ENCODE measurements at regions not wholly inside any gene's neighbourhood (a gene's known extent, or its start where the extent isn't known, plus 50 kb on each side); places are given as distances from the start of the nearest gene placed in this dataset.

DNA sequence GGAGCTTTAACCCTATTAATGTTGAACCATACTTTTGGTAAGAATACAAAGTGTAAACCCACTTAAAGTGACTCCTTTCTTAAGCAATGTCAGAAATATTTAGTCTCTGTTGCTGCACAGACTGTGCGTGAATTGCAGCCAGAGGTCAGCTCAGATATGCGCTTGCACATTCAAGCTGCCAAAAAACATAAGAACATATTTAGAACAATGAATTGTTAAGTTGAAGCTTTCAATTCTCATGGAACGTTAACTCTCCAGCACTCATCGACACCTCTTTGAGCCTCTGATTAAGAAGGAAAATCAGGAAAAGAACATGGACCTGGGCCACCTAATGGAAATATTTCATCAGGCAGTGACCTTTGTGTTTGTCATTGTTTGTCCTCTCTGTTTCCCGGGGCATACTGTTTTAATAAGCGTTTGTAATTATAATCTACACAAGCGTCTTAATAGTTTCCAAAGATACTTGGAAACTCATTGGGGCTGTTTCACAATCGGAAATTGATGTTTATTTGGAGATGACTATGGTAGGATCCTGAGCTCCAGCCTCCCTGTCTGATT lies 193.0 kb upstream of the CELF2 start:
- DNase-seq (no peak), FAIRE-seq (no peak), ATAC-seq (peak in 2 of 4 donors; percentile 56 to 62)
- no peaks in the 10 kb centered on the region for H3K27me3 ChIP-seq
- intact Hi-C loops (cut with DNase I) = no loop called here
- H3K36me3 ChIP-seq = no peaks in the 10 kb centered on the region
- H3K4me1 ChIP-seq = no peaks in the 10 kb centered on the region
- no peak overlapping the region for H3K27ac ChIP-seq
- 56 to 62% methylated on average over 8 of the region's 8 CpGs for WGBS, 2 donors
- TF ChIP-seq, protein P1, sequence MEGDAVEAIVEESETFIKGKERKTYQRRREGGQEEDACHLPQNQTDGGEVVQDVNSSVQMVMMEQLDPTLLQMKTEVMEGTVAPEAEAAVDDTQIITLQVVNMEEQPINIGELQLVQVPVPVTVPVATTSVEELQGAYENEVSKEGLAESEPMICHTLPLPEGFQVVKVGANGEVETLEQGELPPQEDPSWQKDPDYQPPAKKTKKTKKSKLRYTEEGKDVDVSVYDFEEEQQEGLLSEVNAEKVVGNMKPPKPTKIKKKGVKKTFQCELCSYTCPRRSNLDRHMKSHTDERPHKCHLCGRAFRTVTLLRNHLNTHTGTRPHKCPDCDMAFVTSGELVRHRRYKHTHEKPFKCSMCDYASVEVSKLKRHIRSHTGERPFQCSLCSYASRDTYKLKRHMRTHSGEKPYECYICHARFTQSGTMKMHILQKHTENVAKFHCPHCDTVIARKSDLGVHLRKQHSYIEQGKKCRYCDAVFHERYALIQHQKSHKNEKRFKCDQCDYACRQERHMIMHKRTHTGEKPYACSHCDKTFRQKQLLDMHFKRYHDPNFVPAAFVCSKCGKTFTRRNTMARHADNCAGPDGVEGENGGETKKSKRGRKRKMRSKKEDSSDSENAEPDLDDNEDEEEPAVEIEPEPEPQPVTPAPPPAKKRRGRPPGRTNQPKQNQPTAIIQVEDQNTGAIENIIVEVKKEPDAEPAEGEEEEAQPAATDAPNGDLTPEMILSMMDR (IDR thresholded peaks at IDR 0.05) = no peak
- H3K9me3 ChIP-seq = no peaks in the 10 kb centered on the region
- H3K4me3 ChIP-seq = no peak overlapping the region

DNA sequence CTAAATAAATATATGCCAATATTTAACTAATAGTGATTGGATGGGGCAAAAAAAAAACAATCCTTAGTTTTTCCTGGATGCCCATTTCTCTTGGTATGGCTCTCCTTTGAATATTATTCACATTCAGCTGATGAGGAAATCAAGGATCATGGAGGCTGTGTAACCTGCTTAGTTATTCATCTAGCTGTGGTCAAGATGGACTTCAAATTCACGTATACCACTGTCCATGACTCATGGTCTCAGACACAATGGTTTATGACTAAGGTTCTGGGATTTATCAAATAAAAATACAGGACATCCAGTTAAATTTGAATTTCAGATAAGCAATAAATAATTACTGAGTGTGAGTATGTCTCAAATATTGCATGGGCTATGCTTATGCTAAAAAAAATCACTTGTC lies 191.5 kb upstream of the CELF2 start:
- FAIRE-seq (no peak), ATAC-seq (no peak), DNase-seq (no peak)
- no peaks in the 10 kb centered on the region for H3K36me3 ChIP-seq
- no peaks in the 10 kb centered on the region for H3K4me1 ChIP-seq
- H3K4me3 ChIP-seq = no peak overlapping the region
- intact Hi-C loops (cut with DNase I) = no loop called here
- no peaks in the 10 kb centered on the region for H3K27me3 ChIP-seq
- no peak overlapping the region for H3K27ac ChIP-seq
- 61 to 71% methylated on average over 1 of the region's 1 CpG for WGBS, 2 donors
- H3K9me3 ChIP-seq = no peaks in the 10 kb centered on the region
- TF ChIP-seq, protein P1 (IDR thresholded peaks at IDR 0.05) = no peak

DNA sequence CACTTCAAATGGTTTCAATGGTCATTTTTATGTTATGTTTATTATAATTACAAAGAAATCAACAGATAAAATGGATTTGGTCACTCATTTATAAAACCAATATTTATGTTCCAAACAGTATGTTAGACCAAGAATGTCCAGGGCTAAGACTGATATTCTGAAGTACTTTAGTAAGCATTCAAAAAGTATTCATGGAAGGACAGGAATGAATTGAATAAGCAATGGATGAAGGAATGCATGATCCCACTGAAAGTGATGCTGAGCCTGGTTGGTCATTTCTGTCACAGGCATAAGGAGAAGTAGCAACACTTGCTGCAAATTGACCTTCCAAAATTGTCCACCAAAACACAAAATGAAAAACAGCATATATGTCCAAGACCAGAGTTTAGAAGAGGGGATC lies 189.0 kb upstream of the CELF2 start:
- FAIRE-seq = no peak

DNA sequence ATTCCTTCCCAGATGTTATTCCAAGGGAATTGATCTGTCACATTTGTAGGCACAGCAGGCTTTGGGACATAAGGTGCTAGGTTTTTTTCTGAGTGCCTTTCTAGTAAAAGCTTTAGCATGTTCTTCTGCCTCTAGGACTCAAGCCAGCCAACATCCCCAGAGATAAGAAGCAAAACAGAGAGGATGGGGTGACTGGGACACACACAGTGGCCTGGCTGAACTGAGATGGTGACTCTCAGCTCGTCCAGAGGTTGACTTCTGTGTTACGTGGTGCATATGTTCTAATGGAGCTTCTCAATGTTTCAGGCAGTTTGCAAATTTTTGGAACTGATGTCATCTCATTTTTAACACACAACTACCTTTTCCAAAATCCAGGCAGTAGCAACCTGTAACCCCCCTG lies 188.1 kb upstream of the CELF2 start:
- FAIRE-seq = no peak
- Histone ChIP-seq H3K4me3 (no peak overlapping the region), H3K9me3 (no peaks in the 10 kb centered on the region), H3K36me3 (no peaks in the 10 kb centered on the region), H3K27me3 (no peaks in the 10 kb centered on the region), H3K27ac (no peak overlapping the region), H3K4me1 (no peaks in the 10 kb centered on the region)
- TF ChIP-seq, protein P1 (IDR thresholded peaks at IDR 0.05) = no peak
- WGBS, 2 donors = 37 to 68% methylated on average over 2 of the region's 2 CpGs
- no peak for ATAC-seq
- intact Hi-C loops (cut with DNase I) = no loop called here
- no peak for DNase-seq

More for the DNA sequence above, 189.0 kb upstream of the CELF2 start:
- Histone ChIP-seq H3K4me3 (no peak overlapping the region), H3K36me3 (no peaks in the 10 kb centered on the region), H3K27ac (no peak overlapping the region), H3K27me3 (no peaks in the 10 kb centered on the region), H3K4me1 (no peaks in the 10 kb centered on the region), H3K9me3 (no peaks in the 10 kb centered on the region)
- ATAC-seq = no peak
- TF ChIP-seq, protein P1 (IDR thresholded peaks at IDR 0.05) = no peak
- no peak for DNase-seq
- intact Hi-C loops (cut with DNase I) = no loop called here

DNA sequence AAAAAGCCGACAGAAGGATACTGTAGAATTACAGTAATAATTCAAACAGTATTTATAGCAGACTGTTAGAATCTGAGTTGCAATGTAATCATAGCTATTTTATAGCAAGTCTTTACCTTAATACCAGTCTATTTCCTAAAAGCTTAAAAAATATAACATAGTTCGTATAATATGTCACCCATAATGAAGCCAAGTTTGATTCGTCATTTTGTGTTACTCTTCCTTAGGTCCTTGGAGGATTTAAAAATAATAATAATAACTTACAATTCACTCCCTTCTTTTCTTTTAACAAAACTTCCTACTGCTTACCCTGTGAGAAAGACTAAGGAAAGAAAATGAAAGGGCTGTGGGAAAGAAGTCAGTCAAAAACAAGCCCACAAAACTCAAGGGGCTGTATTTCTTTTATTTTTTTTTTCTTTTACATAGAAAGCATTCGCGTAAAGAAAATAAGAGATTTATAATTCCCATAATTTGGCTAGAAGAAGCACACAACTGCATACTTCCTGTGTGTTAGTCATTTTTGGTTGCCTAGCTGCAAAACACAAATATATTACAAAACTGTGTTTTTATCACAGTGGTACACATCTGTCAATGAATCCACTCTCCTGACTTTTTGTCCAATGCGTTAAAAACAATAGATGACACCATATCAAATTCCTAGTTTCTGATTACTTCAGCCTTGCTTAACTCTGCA lies 187.2 kb upstream of the CELF2 start:
- intact Hi-C loops (cut with DNase I) = no loop called here
- peak in 3 of 4 donors; percentile 36 to 74 (median 41) for ATAC-seq
- no peak overlapping the region for H3K27ac ChIP-seq
- no peak overlapping the region for H3K4me3 ChIP-seq
- DNase-seq = no peak
- no peaks in the 10 kb centered on the region for H3K27me3 ChIP-seq
- H3K4me1 ChIP-seq = no peaks in the 10 kb centered on the region
- FAIRE-seq = peak; percentile 61
- no peaks in the 10 kb centered on the region for H3K9me3 ChIP-seq
- TF ChIP-seq, protein P1 (IDR thresholded peaks at IDR 0.05) = no peak
- 57 to 72% methylated on average over 6 of the region's 6 CpGs for WGBS, 2 donors
- H3K36me3 ChIP-seq = no peaks in the 10 kb centered on the region
